HEK293 (cell line): ENCODE measurements at regions not wholly inside any gene's neighbourhood (a gene's known extent, or its start where the extent isn't known, plus 50 kb on each side); places are given as distances from the start of the nearest gene placed in this dataset.

Experiments used
- CTCF ChIA-PET: fragments of 350-600 bp; formaldehyde crosslinking; extraction: SDS; loops from one replicate; lab custom pipeline; 2021; ENCODE audit warnings: antibody characterized with exemption; lab: Yijun Ruan, JAX
- POLR2A ChIA-PET: fragments of 300-600 bp; formaldehyde crosslinking; extraction: SDS; loops from one replicate; lab custom pipeline; 2020; ENCODE audit warnings: antibody characterized with exemption, inconsistent platforms; lab: Yijun Ruan, JAX
- H3K27ac ChIP-seq: fragments of 200-500 bp; sonication (Bioruptor generic); 2 replicates; pipeline ENCODE4 v1.5.1; 2014; ENCODE audit warnings: low read depth, low read length, control low read depth, inconsistent platforms; ENCODE audit errors: extremely low read depth
- H3K36me3 ChIP-seq, 2 experiments: fragments of 200-500 bp in 1 of 2; sonication (Bioruptor generic) in 1 of 2; 1 replicate in 1 of 2; 2 replicates in 1 of 2; pipeline ENCODE4 v1.5.1; 2014 to 2017; ENCODE audit warnings: inconsistent platforms in 2 of 2, low read length in 2 of 2; ENCODE audit not compliant: control insufficient read depth in 2 of 2, insufficient read depth in 1 of 2
- H3K4me1 ChIP-seq: fragments of 200-500 bp; sonication (Bioruptor generic); 2 replicates; pipeline ENCODE4 v1.5.1; 2014; ENCODE audit warnings: mild to moderate bottlenecking, low read length, inconsistent platforms; ENCODE audit not compliant: control insufficient read depth, insufficient read depth
- H3K4me3 ChIP-seq: 2 replicates; pipeline ENCODE4 v1.5.1; 2011; ENCODE audit warnings: low read depth, mild to moderate bottlenecking, control low read depth, low read length, moderate library complexity
- H3K9me3 ChIP-seq: fragments of 200-500 bp; sonication (Bioruptor generic); 2 replicates; pipeline ENCODE4 v1.5.1; 2014; ENCODE audit warnings: low read depth, low read length, inconsistent platforms; ENCODE audit not compliant: control insufficient read depth, insufficient read depth
- GLIS1 ChIP-seq: fragments of 450-650 bp; formaldehyde crosslinking; IDR thresholded peaks from 2 replicates; pipeline ENCODE4 v1.5.1; 2016; ENCODE audit warnings: missing biosample characterization, missing genetic modification characterization
- KLF16 ChIP-seq: fragments of 450-650 bp; formaldehyde crosslinking; IDR thresholded peaks from 2 replicates; pipeline ENCODE4 v1.5.1; 2017; ENCODE audit warnings: missing biosample characterization, missing genetic modification characterization
- KLF8 ChIP-seq: fragments of 450-650 bp; formaldehyde crosslinking; IDR thresholded peaks from 2 replicates; pipeline ENCODE4 v1.5.1; 2016; ENCODE audit warnings: missing biosample characterization, missing genetic modification characterization
- MYNN ChIP-seq: fragments of 450-650 bp; formaldehyde crosslinking; IDR thresholded peaks from 2 replicates; pipeline ENCODE4 v1.5.1; 2016; ENCODE audit warnings: missing biosample characterization, missing genetic modification characterization, borderline replicate concordance
- MZF1 ChIP-seq: fragments of 450-650 bp; formaldehyde crosslinking; IDR thresholded peaks from 2 replicates; pipeline ENCODE4 v1.5.1; 2017; ENCODE audit warnings: missing biosample characterization, missing genetic modification characterization, borderline replicate concordance
- PRDM6 ChIP-seq: fragments of 450-650 bp; formaldehyde crosslinking; IDR thresholded peaks from 2 replicates; pipeline ENCODE4 v1.5.1; 2017; ENCODE audit warnings: missing biosample characterization, missing genetic modification characterization
- TRIM28 ChIP-seq: IDR thresholded peaks from 2 replicates; pipeline ENCODE4 v1.6.1; 2011; ENCODE audit warnings: low read length, control low read depth, borderline replicate concordance
- WT1 ChIP-seq: fragments of 450-650 bp; formaldehyde crosslinking; IDR thresholded peaks from 2 replicates; pipeline ENCODE4 v1.5.1; 2016; ENCODE audit warnings: missing biosample characterization, missing genetic modification characterization
- ZBTB44 ChIP-seq: fragments of 450-650 bp; IDR thresholded peaks from 2 replicates; pipeline ENCODE4 v1.5.1; 2018; ENCODE audit warnings: missing biosample characterization, mild to moderate bottlenecking, missing genetic modification characterization
- ZFHX2 ChIP-seq: fragments of 450-650 bp; formaldehyde crosslinking; conservative IDR thresholded peaks from 2 replicates; pipeline ENCODE4 v1.5.1; 2016; ENCODE audit warnings: missing biosample characterization, missing genetic modification characterization
- ZNF133 ChIP-seq: fragments of 450-650 bp; formaldehyde crosslinking; IDR thresholded peaks from 2 replicates; pipeline ENCODE4 v1.5.1; 2016; ENCODE audit warnings: missing biosample characterization, missing genetic modification characterization
- ZNF354C ChIP-seq: fragments of 450-650 bp; formaldehyde crosslinking; IDR thresholded peaks from 2 replicates; pipeline ENCODE4 v1.5.1; 2016; ENCODE audit warnings: missing biosample characterization, missing genetic modification characterization, low read depth, borderline replicate concordance
- ZNF362 ChIP-seq: fragments of 450-650 bp; formaldehyde crosslinking; IDR thresholded peaks from 2 replicates; pipeline ENCODE4 v1.5.1; 2016; ENCODE audit warnings: missing biosample characterization, missing genetic modification characterization
- ZNF544 ChIP-seq: fragments of 450-650 bp; formaldehyde crosslinking; IDR thresholded peaks from 2 replicates; pipeline ENCODE4 v1.5.0; 2017; ENCODE audit warnings: missing biosample characterization, missing genetic modification characterization
- ZNF561 ChIP-seq: fragments of 450-650 bp; IDR thresholded peaks from 2 replicates; pipeline ENCODE4 v1.5.1; 2018; ENCODE audit warnings: missing biosample characterization, missing genetic modification characterization, borderline replicate concordance
- ZNF571 ChIP-seq: fragments of 450-650 bp; formaldehyde crosslinking; IDR thresholded peaks from 2 replicates; pipeline ENCODE4 v1.5.0; 2017; ENCODE audit warnings: missing biosample characterization, missing genetic modification characterization
- ZNF596 ChIP-seq: fragments of 450-650 bp; IDR thresholded peaks from 2 replicates; pipeline ENCODE4 v1.5.0; 2018; ENCODE audit warnings: missing biosample characterization, mild to moderate bottlenecking, missing genetic modification characterization, moderate library complexity
- ZNF610 ChIP-seq: fragments of 450-650 bp; formaldehyde crosslinking; IDR thresholded peaks from 2 replicates; pipeline ENCODE4 v1.5.1; 2016; ENCODE audit warnings: missing biosample characterization, missing genetic modification characterization, borderline replicate concordance
- ZNF776 ChIP-seq: fragments of 450-650 bp; formaldehyde crosslinking; IDR thresholded peaks from 2 replicates; pipeline ENCODE4 v1.5.0; 2017; ENCODE audit warnings: missing biosample characterization, missing genetic modification characterization, borderline replicate concordance
- TF ChIP-seq, protein P1 (sequence below): fragments of 450-650 bp; formaldehyde crosslinking; IDR thresholded peaks from 2 replicates; pipeline ENCODE4 v1.5.1; 2016; ENCODE audit warnings: missing biosample characterization, missing genetic modification characterization, low read depth
- TF ChIP-seq, protein P2 (sequence below): fragments of 450-650 bp; formaldehyde crosslinking; IDR thresholded peaks from 2 replicates; pipeline ENCODE4 v1.5.0; 2017; ENCODE audit warnings: missing biosample characterization, missing genetic modification characterization, borderline replicate concordance

DNA sequence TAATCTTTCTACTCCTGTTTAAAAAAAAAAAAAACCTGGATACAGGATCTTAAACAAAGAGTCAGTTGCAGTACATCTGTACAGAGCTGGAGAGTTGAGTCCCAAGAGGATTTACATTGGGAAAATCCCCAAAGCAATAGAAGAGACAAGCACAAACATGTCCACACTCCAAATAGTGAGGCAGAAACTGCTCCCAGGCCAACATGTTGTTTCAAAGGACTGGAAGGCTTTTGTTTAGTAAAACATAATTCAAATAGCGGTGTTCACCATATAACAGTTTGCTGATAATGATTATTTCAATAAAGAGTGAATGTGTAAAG lies 425.4 kb downstream of the ADGRL2 start (continued):
- TF ChIP-seq MYNN (tag by site-specific recombination) (no peak), TRIM28 (peak; percentile 47; the same call in 1 of the 2 replicates), GLIS1 (tag by site-specific recombination) (no peak), ZBTB44 (tag by site-specific recombination) (0 out of 2 replicates have a peak, but pooled peaks have one; percentile 27), ZNF561 (no peak), MZF1 (tag by site-specific recombination) (peak; percentile 86)

GRCh38 chr1:82225421-82226185 lies 424.9 kb downstream of the ADGRL2 start:
- POLR2A ChIA-PET: no interaction called here
- TF ChIP-seq KLF8 (tag by site-specific recombination) (no peak), ZNF362 (no peak), ZNF776 (tag by site-specific recombination) (no peak), ZNF596 (tag by site-specific recombination) (no peak)
- TF ChIP-seq, protein P1, sequence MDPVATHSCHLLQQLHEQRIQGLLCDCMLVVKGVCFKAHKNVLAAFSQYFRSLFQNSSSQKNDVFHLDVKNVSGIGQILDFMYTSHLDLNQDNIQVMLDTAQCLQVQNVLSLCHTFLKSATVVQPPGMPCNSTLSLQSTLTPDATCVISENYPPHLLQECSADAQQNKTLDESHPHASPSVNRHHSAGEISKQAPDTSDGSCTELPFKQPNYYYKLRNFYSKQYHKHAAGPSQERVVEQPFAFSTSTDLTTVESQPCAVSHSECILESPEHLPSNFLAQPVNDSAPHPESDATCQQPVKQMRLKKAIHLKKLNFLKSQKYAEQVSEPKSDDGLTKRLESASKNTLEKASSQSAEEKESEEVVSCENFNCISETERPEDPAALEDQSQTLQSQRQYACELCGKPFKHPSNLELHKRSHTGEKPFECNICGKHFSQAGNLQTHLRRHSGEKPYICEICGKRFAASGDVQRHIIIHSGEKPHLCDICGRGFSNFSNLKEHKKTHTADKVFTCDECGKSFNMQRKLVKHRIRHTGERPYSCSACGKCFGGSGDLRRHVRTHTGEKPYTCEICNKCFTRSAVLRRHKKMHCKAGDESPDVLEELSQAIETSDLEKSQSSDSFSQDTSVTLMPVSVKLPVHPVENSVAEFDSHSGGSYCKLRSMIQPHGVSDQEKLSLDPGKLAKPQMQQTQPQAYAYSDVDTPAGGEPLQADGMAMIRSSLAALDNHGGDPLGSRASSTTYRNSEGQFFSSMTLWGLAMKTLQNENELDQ (tag by site-specific recombination): no peak
- TF ChIP-seq, all 188 proteins: peak for 0
- H3K4me3 ChIP-seq: no peak overlapping the region
- H3K27ac ChIP-seq: no peak overlapping the region
- CTCF ChIA-PET: interaction anchor here (0.7 kb wide), 1 partner anchor 17 kb away, joined by 3 read pairs; no protein-coding TSS in a partner anchor
- H3K4me1 ChIP-seq: no peaks in the 10 kb centered on the region
- no peaks in the 10 kb centered on the region for H3K36me3 ChIP-seq
- no peaks in the 10 kb centered on the region for H3K9me3 ChIP-seq

- no peak overlapping the region for H3K4me3 ChIP-seq
- ChIA-PET CTCF (interaction anchor here (0.6 kb wide), 1 partner anchor 14 kb away, joined by 3 read pairs; no protein-coding TSS in a partner anchor), POLR2A (no interaction called here)
- no peak overlapping the region for H3K27ac ChIP-seq
- no peaks in the 10 kb centered on the region for H3K9me3 ChIP-seq
- no peaks in the 10 kb centered on the region for H3K36me3 ChIP-seq
- H3K4me1 ChIP-seq: no peaks in the 10 kb centered on the region
- TF ChIP-seq WT1 (tag by site-specific recombination): no peak
- TF ChIP-seq ZNF133 (tag by site-specific recombination): no peak
- TF ChIP-seq KLF16 (tag by site-specific recombination): no peak
- TF ChIP-seq PRDM6 (tag by site-specific recombination): no peak
- TF ChIP-seq ZFHX2 (tag by site-specific recombination): no peak
- no peak for TF ChIP-seq ZNF544
- TF ChIP-seq ZNF571: no peak
- TF ChIP-seq, protein P2, sequence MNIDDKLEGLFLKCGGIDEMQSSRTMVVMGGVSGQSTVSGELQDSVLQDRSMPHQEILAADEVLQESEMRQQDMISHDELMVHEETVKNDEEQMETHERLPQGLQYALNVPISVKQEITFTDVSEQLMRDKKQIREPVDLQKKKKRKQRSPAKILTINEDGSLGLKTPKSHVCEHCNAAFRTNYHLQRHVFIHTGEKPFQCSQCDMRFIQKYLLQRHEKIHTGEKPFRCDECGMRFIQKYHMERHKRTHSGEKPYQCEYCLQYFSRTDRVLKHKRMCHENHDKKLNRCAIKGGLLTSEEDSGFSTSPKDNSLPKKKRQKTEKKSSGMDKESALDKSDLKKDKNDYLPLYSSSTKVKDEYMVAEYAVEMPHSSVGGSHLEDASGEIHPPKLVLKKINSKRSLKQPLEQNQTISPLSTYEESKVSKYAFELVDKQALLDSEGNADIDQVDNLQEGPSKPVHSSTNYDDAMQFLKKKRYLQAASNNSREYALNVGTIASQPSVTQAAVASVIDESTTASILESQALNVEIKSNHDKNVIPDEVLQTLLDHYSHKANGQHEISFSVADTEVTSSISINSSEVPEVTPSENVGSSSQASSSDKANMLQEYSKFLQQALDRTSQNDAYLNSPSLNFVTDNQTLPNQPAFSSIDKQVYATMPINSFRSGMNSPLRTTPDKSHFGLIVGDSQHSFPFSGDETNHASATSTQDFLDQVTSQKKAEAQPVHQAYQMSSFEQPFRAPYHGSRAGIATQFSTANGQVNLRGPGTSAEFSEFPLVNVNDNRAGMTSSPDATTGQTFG (tag by site-specific recombination): no peak
- no peak for TF ChIP-seq TRIM28
- no peak for TF ChIP-seq ZNF776 (tag by site-specific recombination)
- no peak for TF ChIP-seq ZNF354C (tag by site-specific recombination)
- no peak for TF ChIP-seq ZNF610
Measured at GRCh38 chr1:82223091-82223490, 422.4 kb downstream of the ADGRL2 start.
